ENCODE measurements at regions not wholly inside any gene's neighbourhood (a gene's known extent, or its start where the extent isn't known, plus 50 kb on each side); places are given as distances from the start of the nearest gene placed in this dataset.

- Histone ChIP-seq H3K27me3 (peaks cover 0 to 15% (median 0%) of the 10 kb centered on the region in 9 donors), H3K27ac (no peak overlapping the region), H3K4me1 (no peaks in the 10 kb centered on the region), H3K36me3 (no peaks in the 10 kb centered on the region), H3K9me3 (no peaks in the 10 kb centered on the region), H3K4me3 (no peak overlapping the region)
- WGBS, 4 donors: 47 to 58% (median 54%) methylated on average over 3 of the region's 3 CpGs
- TF ChIP-seq POLR2A (IDR thresholded peaks at IDR 0.05) (no peak), CTCF (IDR thresholded peaks at IDR 0.05) (no peak)
- ATAC-seq: no peak
- intact Hi-C loops (cut with DNase I): no loop called here
- no peak for DNase-seq
Measured at GRCh38 chrX:20477219-20477618, 210.5 kb upstream of the RPS6KA3 start.

GRCh38 chrX:20472620-20473258, 206.0 kb upstream of the RPS6KA3 start:
- H3K27ac ChIP-seq: no peak overlapping the region
- TF ChIP-seq CTCF (IDR thresholded peaks at IDR 0.05) (no peak), POLR2A (IDR thresholded peaks at IDR 0.05) (no peak)
- intact Hi-C loops (cut with DNase I): no loop called here
- no peaks in the 10 kb centered on the region for H3K36me3 ChIP-seq
- 73 to 94% (median 86%) methylated on average over 4 of the region's 4 CpGs for WGBS, 4 donors
- ATAC-seq (no peak), DNase-seq (no peak)
- no peak overlapping the region for H3K4me3 ChIP-seq
- H3K27me3 ChIP-seq: peaks cover 0 to 7% (median 0%) of the 10 kb centered on the region in 9 donors
- no peaks in the 10 kb centered on the region for H3K9me3 ChIP-seq
- no peaks in the 10 kb centered on the region for H3K4me1 ChIP-seq

GRCh38 chrX:20472148-20472547, 205.4 kb upstream of the RPS6KA3 start:
- intact Hi-C loops (cut with DNase I): no loop called here
- whole genome bisulfite sequencing, 4 donors: 66 to 95% (median 75%) methylated on average over 1 of the region's 1 CpG
- Histone ChIP-seq H3K27ac (no peak overlapping the region), H3K27me3 (peaks cover 0 to 7% (median 0%) of the 10 kb centered on the region in 9 donors), H3K4me3 (no peak overlapping the region), H3K9me3 (no peaks in the 10 kb centered on the region), H3K36me3 (no peaks in the 10 kb centered on the region), H3K4me1 (no peaks in the 10 kb centered on the region)
- TF ChIP-seq POLR2A (IDR thresholded peaks at IDR 0.05) (no peak), CTCF (IDR thresholded peaks at IDR 0.05) (no peak)
- no peak for ATAC-seq
- no peak for DNase-seq

GRCh38 chrX:20471483-20471882, 204.8 kb upstream of the RPS6KA3 start:
- intact Hi-C loops (cut with DNase I): no loop called here
- peaks cover 0 to 7% (median 0%) of the 10 kb centered on the region in 9 donors for H3K27me3 ChIP-seq

More at GRCh38 chrX:20471483-20471882, 204.8 kb upstream of the RPS6KA3 start:
- Histone ChIP-seq H3K9me3 (no peaks in the 10 kb centered on the region), H3K27ac (no peak overlapping the region), H3K4me1 (no peaks in the 10 kb centered on the region), H3K4me3 (no peak overlapping the region), H3K36me3 (no peaks in the 10 kb centered on the region)
- no peak for ATAC-seq
- DNase-seq: no peak
- TF ChIP-seq CTCF (IDR thresholded peaks at IDR 0.05): no peak
- no peak for TF ChIP-seq POLR2A (IDR thresholded peaks at IDR 0.05)
